OCI-LY3 (cell line): ENCODE measurements at regions not wholly inside any gene's neighbourhood (a gene's known extent, or its start where the extent isn't known, plus 50 kb on each side); places are given as distances from the start of the nearest gene placed in this dataset.

Source experiments
- H2AFZ ChIP-seq: fragments of 200-600, 300-600 bp; shearing (Covaris generic); 2 replicates; pipeline ENCODE4 v1.6.0; 2014; ENCODE audit warnings: antibody characterized with exemption, low read depth, low read length
- H3K27ac ChIP-seq: fragments of 200-600, 300-600 bp; sonication (generic); 2 replicates; pipeline ENCODE4 v1.5.1; 2014; ENCODE audit warnings: mild to moderate bottlenecking, low read length, moderate library complexity, mixed read lengths
- H3K27me3 ChIP-seq: fragments of 200-600, 300-600 bp; sonication (generic); 2 replicates; pipeline ENCODE4 v1.6.1; 2014; ENCODE audit warnings: low read depth, low read length, mixed read lengths
- H3K36me3 ChIP-seq: fragments of 200-600, 300-600 bp; sonication (generic); replicated peaks from 2 replicates; pipeline ENCODE3; 2014; ENCODE audit warnings: low read depth, low read length, mixed read lengths
- H3K4me1 ChIP-seq: fragments of 300-600, 200-600 bp; sonication (generic); 2 replicates; pipeline ENCODE4 v1.6.1; 2014; ENCODE audit warnings: low read length, mixed read lengths
- H3K4me2 ChIP-seq: fragments of 200-600, 300-600 bp; sonication (generic); 2 replicates; pipeline ENCODE4 v1.6.1; 2014; ENCODE audit warnings: low read length, mixed read lengths
- H3K4me3 ChIP-seq: fragments of 300-600, 200-600 bp; sonication (generic); 2 replicates; pipeline ENCODE4 v1.5.1; 2014; ENCODE audit warnings: antibody characterized with exemption, mild to moderate bottlenecking, low read length, moderate library complexity
- H3K79me2 ChIP-seq: fragments of 300-600, 200-600 bp; shearing (Covaris generic); 2 replicates; pipeline ENCODE4 v1.6.1; 2014; ENCODE audit warnings: mild to moderate bottlenecking, low read length, mixed read lengths
- H3K9ac ChIP-seq: fragments of 300-600, 200-600 bp; shearing (Covaris generic); 2 replicates; pipeline ENCODE4 v1.6.0; 2014; ENCODE audit warnings: mild to moderate bottlenecking, low read length, moderate library complexity
- H3K9me3 ChIP-seq: fragments of 200-600, 300-600 bp; shearing (Covaris generic); 2 replicates; pipeline ENCODE4 v1.6.1; 2014; ENCODE audit warnings: low read length, mixed read lengths; ENCODE audit not compliant: insufficient read depth
- H4K20me1 ChIP-seq: fragments of 200-600, 300-600 bp; sonication (generic); 2 replicates; pipeline ENCODE4 v1.6.1; 2016; ENCODE audit warnings: low read length, mixed read lengths; ENCODE audit not compliant: insufficient read depth
- EZH2phosphoT487 ChIP-seq: fragments of 200-600 bp; shearing (Covaris generic); IDR thresholded peaks from 2 replicates; pipeline ENCODE4 v1.6.1; 2018; ENCODE audit warnings: antibody characterized with exemption, mixed run types, low read depth
- TF ChIP-seq, protein P1 (sequence below): fragments of 200-600, 300-600 bp; sonication (generic); IDR thresholded peaks from 2 replicates; pipeline ENCODE4 v1.5.1; 2014; ENCODE audit warnings: antibody characterized with exemption, low read length, low read depth

DNA sequence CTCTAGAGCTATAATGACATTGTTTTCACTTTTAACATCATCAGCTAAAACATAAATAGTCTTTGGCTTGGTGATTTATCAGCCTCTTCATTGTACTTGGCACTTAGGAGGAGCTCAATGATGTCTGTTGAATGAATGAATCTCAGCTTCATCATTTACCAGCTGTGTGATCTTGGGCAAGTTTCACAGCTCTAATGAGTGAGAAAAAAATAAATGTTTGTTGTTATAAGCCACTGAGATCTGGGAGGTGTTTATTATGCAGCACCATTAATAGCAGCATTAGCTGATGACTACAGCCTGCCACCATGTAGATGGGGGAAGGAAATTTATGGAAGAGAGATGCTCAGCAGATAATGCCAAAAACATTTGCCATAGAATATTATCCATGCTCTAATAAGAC lies 63.6 kb upstream of the C1QTNF7 start:
- no peaks in the 10 kb centered on the region for H4K20me1 ChIP-seq
- no peaks in the 10 kb centered on the region for H3K36me3 ChIP-seq
- no peak overlapping the region for H3K4me3 ChIP-seq
- TF ChIP-seq EZH2phosphoT487: no peak
- TF ChIP-seq, protein P1, sequence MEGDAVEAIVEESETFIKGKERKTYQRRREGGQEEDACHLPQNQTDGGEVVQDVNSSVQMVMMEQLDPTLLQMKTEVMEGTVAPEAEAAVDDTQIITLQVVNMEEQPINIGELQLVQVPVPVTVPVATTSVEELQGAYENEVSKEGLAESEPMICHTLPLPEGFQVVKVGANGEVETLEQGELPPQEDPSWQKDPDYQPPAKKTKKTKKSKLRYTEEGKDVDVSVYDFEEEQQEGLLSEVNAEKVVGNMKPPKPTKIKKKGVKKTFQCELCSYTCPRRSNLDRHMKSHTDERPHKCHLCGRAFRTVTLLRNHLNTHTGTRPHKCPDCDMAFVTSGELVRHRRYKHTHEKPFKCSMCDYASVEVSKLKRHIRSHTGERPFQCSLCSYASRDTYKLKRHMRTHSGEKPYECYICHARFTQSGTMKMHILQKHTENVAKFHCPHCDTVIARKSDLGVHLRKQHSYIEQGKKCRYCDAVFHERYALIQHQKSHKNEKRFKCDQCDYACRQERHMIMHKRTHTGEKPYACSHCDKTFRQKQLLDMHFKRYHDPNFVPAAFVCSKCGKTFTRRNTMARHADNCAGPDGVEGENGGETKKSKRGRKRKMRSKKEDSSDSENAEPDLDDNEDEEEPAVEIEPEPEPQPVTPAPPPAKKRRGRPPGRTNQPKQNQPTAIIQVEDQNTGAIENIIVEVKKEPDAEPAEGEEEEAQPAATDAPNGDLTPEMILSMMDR: no peak
- no peaks in the 10 kb centered on the region for H3K4me1 ChIP-seq
- H3K27ac ChIP-seq: no peak overlapping the region
- H3K9me3 ChIP-seq: no peaks in the 10 kb centered on the region
- no peaks in the 10 kb centered on the region for H3K79me2 ChIP-seq
- H3K27me3 ChIP-seq: no peaks in the 10 kb centered on the region
- H2AFZ ChIP-seq: no peak overlapping the region
- no peak overlapping the region for H3K4me2 ChIP-seq
- no peak overlapping the region for H3K9ac ChIP-seq

DNA sequence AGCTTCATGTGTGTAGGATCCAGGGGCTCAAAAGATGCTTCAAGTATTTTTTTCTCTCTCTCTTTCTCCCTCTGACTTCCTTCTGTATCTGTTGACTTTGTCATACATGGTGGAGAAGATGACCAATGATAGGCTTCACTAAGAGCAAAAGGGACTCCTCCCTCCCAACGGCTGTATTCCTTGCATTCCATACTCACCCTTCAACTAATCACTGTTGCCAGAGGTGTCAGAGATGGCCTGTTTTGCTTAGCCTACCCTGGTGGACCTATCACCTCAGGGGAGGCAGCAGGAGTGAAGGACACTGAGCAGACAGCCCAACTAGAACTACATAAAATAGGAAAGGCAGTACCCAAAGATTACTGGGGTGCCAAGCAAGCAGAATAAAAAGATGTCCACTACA lies 62.2 kb upstream of the C1QTNF7 start:
- H3K4me2 ChIP-seq: no peak overlapping the region
- H4K20me1 ChIP-seq: no peaks in the 10 kb centered on the region
- H3K9me3 ChIP-seq: no peaks in the 10 kb centered on the region
- no peaks in the 10 kb centered on the region for H3K36me3 ChIP-seq
- H3K9ac ChIP-seq: no peak overlapping the region
- H3K27ac ChIP-seq: no peak overlapping the region
- TF ChIP-seq EZH2phosphoT487: no peak
- TF ChIP-seq, protein P1: no peak
- no peaks in the 10 kb centered on the region for H3K4me1 ChIP-seq
- no peak overlapping the region for H2AFZ ChIP-seq
- no peaks in the 10 kb centered on the region for H3K79me2 ChIP-seq
- H3K4me3 ChIP-seq: no peak overlapping the region
- H3K27me3 ChIP-seq: no peaks in the 10 kb centered on the region

DNA sequence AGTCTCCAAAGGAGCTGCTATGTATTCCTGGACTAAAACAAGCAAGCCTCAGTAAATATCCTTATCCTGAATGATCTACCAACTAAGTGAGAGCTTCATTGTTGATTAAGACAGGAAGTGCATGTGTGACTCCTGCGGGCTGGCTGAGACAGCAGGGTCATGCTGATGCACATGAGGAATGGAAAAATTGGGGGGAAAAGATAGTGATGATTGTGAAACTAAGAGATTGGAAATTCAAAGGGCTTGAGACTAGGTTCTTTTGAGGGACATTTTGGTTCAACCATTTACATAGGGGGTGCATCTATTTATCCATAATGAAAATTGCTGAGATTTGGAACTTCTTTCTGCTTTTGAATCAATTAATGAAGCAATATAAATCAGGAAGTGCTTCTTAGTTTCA lies 61.1 kb upstream of the C1QTNF7 start:
- Histone ChIP-seq H3K4me3 (no peak overlapping the region), H2AFZ (no peak overlapping the region), H3K27ac (no peak overlapping the region), H3K9ac (no peak overlapping the region), H3K36me3 (no peaks in the 10 kb centered on the region), H3K79me2 (no peaks in the 10 kb centered on the region), H3K27me3 (no peaks in the 10 kb centered on the region), H4K20me1 (no peaks in the 10 kb centered on the region), H3K9me3 (no peaks in the 10 kb centered on the region), H3K4me2 (no peak overlapping the region), H3K4me1 (no peaks in the 10 kb centered on the region)
- TF ChIP-seq EZH2phosphoT487: no peak
- TF ChIP-seq, protein P1: no peak

DNA sequence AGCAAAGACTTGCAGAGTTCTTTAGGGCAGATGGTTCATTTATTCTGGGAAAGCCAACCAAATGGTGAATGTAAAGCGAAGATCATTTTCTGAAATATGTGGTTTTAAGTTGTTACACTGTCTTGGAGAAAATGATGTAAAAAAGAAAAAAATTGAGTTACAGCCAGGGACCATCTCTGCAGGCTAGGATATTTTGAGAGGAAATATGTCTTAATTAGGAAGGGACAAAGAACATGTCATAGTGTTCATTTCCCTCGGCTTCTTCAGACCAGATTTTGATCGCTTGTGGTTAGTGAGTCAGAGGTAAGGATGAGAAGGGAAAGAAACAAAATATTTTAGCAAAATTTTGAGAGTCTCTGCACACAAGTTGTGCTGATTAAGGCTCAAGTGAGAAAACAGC lies 59.0 kb upstream of the C1QTNF7 start:
- Histone ChIP-seq H3K4me2 (no peak overlapping the region), H4K20me1 (no peaks in the 10 kb centered on the region), H3K9ac (no peak overlapping the region), H3K27ac (no peak overlapping the region), H3K4me1 (no peaks in the 10 kb centered on the region), H3K36me3 (no peaks in the 10 kb centered on the region), H3K9me3 (no peaks in the 10 kb centered on the region), H3K4me3 (no peak overlapping the region), H3K79me2 (no peaks in the 10 kb centered on the region), H3K27me3 (no peaks in the 10 kb centered on the region), H2AFZ (no peak overlapping the region)
- TF ChIP-seq EZH2phosphoT487: no peak
- TF ChIP-seq, protein P1: no peak
